H1 (cell line): ENCODE measurements at regions not wholly inside any gene's neighbourhood (a gene's known extent, or its start where the extent isn't known, plus 50 kb on each side); places are given as distances from the start of the nearest gene placed in this dataset.

Experiments
- SP2 ChIP-seq: IDR thresholded peaks from 2 replicates; pipeline ENCODE4 v1.6.1; 2012; ENCODE audit warnings: mild to moderate bottlenecking, low read length, inconsistent platforms
- TF ChIP-seq, protein P1 (sequence below): IDR thresholded peaks from 2 replicates; pipeline ENCODE4 v1.6.1; 2012; ENCODE audit warnings: inconsistent platforms

- TF ChIP-seq, protein P1, sequence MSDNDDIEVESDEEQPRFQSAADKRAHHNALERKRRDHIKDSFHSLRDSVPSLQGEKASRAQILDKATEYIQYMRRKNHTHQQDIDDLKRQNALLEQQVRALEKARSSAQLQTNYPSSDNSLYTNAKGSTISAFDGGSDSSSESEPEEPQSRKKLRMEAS: no peak
- no peak for TF ChIP-seq SP2
Observed at GRCh38 chrX:147749308-147749707, 162.4 kb upstream of the FMR1 start.
